GM21825 (cell line): ENCODE measurements at regions not wholly inside any gene's neighbourhood (a gene's known extent, or its start where the extent isn't known, plus 50 kb on each side); places are given as distances from the start of the nearest gene placed in this dataset.
A peak's percentile ranks its signal among the peaks of the same experiment; 100 is the strongest.
"Not testable (repeated sequence)": the region's sequence is repeated elsewhere in the genome, so short reads cannot be mapped to it uniquely, and the experiment has no call there.

ENCODE experiments used
- ATAC-seq: cut with Tn5 transposase; IDR thresholded peaks from one replicate; pipeline ENCODE4 v1.9.1; 2021; ENCODE audit warnings: mild to moderate bottlenecking, moderate library complexity; ENCODE audit not compliant: unreplicated experiment

DNA sequence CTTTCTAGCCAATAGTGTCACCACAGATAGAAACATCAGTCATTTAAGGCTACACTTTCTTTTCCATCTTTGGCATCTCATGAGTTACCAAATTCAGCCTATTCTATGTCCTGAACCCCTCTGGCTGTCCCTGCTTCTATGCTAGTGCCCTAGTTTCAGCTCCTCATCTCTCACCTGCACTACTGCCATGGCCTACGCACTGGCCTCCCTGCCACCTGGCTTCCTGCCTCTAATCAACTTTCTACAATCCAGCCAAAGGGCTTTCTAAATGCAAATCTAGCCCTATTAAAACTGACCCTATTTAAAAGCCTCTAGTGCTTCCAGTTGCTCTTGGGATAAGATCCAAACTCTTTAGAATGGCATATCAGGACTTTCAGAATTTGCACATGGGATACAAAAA is 482.9 kb downstream of the TMEM38B start:
- no peak for ATAC-seq

GRCh38 chr9:106179191-106179590 is 484.9 kb downstream of the TMEM38B start:
- ATAC-seq: no peak

DNA sequence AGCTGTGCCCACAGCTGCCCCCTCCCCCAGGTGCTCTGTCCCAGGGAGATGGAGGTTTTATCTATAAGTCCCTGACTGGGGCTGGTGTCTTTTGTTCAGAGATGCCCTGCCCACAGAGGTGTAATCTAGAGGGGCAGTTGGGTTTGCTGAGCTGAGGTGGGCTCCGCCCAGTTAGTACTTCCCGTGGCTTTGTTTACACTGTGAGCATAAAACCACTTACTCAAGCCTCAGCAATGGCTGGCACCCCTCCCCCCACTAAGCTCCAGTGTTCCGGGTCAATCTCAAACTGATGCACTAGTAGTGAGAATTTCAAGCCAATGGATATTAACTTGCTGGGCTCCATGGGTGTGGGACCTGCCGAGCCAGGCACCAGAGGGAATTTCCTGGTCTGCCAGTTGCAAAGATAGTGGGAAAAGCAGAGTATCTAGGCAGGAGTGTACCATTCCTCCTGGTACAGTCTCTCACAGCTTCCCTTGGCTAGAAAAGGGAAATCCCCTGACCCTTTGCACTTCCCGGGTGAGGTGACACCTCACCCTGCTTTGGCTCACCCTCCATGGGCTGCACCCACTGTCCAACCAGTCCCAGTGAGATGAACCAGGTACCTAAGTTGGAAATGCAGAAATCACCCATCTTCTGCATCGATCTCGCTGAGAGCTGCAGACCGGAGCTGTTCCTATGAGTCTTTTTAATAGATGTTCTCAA is 509.6 kb downstream of the TMEM38B start:
- ATAC-seq: not testable (repeated sequence)

GRCh38 chr9:106207298-106207697 is 513.0 kb downstream of the TMEM38B start:
- no peak for ATAC-seq

GRCh38 chr9:106218427-106218826 is 524.1 kb downstream of the TMEM38B start:
- ATAC-seq: no peak

GRCh38 chr9:106218854-106219253 is 524.5 kb downstream of the TMEM38B start:
- peak; percentile 60 for ATAC-seq

- no peak for ATAC-seq
These were observed 526.1 kb downstream of the TMEM38B start for GRCh38 chr9:106220415-106220814.

DNA sequence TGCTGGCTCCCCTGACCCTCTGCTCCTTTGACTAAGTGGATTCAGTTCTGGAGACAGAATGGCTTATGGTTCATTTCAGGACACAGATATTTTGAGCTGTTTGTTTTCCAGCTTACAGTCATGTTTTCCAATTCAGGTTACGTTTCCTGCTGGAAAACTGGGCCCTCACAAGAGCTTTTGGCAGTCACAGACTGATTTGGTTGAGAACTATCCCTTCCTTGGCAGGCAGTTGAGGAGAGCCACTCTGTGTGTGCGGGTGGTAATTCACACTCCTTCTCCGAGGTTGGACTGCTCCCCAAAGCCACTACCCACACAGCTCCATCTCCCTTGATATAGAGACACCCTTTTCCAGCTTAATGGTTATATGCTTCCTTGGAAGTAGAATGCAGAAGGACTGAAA is 534.5 kb downstream of the TMEM38B start:
- no peak for ATAC-seq

DNA sequence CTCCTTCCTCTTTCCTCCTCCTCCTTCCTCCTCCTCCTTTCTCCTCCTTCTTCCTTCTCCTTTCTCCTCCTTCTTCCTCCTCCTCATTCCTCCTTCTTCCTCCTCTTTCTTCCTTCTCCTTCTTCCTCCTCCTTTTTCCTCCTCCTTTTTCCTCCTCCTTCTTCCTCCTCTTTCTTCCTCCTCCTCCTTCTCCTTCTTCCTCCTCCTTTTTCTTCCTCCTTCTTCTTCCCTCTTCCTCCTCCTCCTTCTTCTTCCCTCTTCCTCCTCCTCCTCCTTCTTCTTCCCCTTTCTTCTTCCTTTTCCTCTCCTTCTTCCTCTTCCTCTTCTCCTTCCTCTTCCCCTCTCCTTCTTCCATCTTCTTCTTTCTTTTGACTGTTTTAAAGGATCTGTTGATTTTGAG is 538.8 kb downstream of the TMEM38B start:
- no peak for ATAC-seq

GRCh38 chr9:106260908-106261307 is 566.6 kb downstream of the TMEM38B start:
- not testable (repeated sequence) for ATAC-seq

DNA sequence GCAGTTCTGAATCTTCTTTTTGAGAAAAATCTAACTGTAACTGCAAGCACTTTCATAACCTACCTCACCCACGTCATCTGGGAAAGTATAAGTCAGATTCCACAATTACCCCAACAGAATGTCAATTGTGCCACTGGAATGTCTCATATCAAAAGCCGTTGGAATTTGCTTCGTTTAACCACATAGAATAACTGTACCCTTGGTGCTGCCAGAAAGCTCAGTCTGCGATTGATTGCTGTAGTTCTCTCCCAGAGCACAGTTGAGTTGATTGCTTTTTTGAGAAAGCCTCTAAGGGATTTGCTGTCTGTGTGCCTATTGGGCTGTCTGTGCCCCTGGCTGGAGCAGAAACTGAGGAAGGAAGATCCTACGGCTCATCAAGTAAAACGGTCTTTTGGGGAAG is 583.6 kb downstream of the TMEM38B start:
- ATAC-seq: no peak

DNA sequence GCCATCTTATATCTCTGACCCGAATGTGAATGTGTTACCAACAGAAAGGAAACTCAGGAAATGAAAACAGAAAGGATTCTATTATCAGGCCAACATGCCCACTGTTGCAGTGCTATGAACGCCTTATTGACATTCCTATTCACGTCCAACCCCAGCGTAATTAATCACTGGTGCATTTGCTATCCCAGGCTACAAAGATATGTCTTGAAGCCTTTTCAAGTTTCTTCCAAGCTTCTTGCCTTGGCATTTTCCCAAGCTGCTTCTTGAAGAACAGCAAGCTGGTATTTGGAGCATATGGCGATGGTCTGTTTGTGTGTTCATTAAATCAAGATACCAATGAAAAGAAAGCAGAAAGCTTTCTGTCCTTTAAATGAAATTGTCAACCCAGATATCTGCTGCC is 579.2 kb upstream of the ZNF462 start:
- no peak for ATAC-seq

- no peak for ATAC-seq
These were observed 578.7 kb upstream of the ZNF462 start for GRCh38 chr9:106284296-106284695.

DNA sequence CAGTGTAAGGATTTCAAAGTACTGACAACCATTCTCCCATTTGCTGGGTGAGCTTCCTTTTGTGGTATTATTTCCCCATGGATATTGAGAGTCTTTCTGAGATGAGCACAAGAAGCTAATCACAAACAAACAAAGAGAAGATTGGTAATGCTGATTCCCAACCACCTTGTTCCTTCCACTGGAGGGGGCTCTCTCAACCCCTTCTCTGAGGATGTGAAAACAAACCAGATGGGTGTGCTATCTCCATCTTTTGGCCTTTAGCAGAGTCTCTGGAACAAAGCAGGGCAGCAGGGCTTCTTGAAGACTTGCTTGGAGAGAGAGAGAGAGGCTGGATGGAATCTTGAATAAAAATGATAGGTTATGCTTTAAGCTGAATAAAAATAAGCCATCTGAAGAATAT is 576.7 kb upstream of the ZNF462 start:
- no peak for ATAC-seq

GRCh38 chr9:106287091-106287631 is 575.8 kb upstream of the ZNF462 start:
- ATAC-seq: no peak

DNA sequence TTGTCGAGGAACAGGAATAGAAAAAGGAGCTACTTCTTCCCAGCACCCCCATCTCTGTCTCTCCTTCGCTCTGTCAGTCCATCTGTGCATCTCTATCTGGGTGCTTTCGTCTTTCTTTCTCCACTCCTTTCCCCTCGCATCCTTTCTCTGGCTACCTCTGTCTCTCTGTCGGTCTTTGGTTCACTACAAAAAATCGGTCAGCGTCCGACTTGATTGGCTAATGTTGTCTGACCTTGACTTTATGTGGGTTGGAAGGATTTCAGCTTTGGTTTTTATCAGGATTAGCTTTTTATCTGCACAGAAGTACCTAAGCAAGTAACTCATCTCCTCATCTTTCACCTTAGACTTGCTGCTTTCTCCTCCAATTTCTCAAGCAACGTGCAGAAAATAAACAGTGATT is 575.2 kb upstream of the ZNF462 start:
- ATAC-seq: no peak

GRCh38 chr9:106288689-106289088 is 574.3 kb upstream of the ZNF462 start:
- ATAC-seq: no peak

DNA sequence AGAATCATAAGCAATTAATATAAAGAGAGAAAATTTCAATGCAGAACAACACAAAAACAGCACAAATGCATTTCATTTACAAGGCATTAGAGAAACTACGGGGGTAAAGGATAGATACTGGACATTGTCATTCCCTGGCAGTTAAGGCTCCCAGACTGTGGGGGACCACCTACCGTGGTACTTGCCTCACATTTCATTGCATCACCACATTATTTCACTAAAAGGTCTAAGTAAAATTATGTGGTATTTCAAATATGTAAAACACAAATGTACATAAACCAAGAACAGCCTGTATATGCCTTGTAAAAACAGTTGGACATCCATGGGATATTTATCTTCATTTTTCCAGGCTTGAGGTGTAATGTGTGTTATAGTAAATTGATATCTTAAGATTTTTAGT is 571.2 kb upstream of the ZNF462 start:
- no peak for ATAC-seq

DNA sequence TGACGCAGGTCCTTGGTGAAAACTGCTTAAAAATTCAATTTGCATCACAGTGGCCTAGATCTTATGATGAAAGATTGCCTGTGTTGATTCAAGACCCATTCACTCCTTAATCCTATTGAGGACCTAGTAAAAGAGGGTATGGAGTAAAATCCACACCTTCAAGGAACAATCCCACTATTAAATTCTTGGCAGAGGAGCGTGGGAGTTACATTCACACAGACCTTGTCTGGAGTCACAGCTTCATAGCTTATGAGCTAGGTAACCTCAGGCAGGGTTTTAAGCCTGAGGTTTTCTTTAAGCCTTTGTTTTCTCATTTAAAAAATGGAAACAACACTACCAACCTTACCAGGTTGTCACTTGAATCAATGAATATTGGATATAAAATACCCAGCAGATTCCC is 566.5 kb upstream of the ZNF462 start:
- no peak for ATAC-seq

GRCh38 chr9:106298997-106299396 is 564.0 kb upstream of the ZNF462 start:
- ATAC-seq: no peak

DNA sequence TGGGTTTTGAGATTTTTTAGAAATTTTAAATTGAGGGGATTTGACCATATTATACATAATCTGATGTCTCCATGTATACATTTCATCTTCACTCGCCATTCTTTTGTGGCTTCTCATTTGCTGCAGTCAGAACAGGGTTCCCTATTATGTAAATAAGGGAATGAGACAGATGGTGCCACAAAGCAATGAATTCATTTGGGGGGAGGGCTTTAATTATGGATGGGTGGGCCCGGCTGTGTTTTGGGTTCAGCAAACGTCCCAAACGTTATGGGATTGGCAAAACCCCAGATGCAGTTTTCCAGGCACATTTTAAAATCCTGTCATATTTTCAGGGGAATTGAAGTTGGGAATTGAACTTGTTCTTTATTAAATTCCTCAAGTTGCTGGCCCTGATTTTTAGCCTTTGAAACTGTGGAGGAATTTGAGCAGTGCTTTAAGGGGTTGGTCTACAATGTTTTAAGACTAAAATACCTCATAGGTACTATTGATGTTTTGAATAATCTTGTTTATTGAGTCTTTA is 558.5 kb upstream of the ZNF462 start:
- no peak for ATAC-seq

- ATAC-seq: no peak
These were observed 557.4 kb upstream of the ZNF462 start for GRCh38 chr9:106305428-106306133.
